ENCODE measurements at regions not wholly inside any gene's neighbourhood (a gene's known extent, or its start where the extent isn't known, plus 50 kb on each side); places are given as distances from the start of the nearest gene placed in this dataset.

DNA sequence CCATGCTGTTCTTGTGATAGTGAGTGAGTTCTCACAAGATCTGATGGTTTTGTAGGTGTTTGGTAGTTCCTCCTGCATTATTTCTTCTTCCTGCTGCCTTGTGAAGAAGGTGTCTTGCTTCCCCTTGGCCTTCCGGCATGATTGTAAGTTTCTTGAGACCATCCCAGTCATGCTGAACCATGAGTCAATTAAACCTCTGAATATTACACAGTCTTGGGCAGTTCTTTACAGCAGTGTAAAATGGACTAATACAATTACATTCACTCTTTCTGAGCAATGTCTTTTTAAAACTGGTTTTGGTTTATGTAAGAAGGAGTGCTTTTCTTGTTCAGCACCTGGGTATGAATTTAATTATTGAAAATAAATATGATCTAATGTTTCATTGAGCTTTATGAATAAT, 50.7 kb upstream of the ARRDC3 start:
- TF ChIP-seq POLR2A (IDR thresholded peaks at IDR 0.05), result no peak
- TF ChIP-seq, protein P1, sequence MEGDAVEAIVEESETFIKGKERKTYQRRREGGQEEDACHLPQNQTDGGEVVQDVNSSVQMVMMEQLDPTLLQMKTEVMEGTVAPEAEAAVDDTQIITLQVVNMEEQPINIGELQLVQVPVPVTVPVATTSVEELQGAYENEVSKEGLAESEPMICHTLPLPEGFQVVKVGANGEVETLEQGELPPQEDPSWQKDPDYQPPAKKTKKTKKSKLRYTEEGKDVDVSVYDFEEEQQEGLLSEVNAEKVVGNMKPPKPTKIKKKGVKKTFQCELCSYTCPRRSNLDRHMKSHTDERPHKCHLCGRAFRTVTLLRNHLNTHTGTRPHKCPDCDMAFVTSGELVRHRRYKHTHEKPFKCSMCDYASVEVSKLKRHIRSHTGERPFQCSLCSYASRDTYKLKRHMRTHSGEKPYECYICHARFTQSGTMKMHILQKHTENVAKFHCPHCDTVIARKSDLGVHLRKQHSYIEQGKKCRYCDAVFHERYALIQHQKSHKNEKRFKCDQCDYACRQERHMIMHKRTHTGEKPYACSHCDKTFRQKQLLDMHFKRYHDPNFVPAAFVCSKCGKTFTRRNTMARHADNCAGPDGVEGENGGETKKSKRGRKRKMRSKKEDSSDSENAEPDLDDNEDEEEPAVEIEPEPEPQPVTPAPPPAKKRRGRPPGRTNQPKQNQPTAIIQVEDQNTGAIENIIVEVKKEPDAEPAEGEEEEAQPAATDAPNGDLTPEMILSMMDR (IDR thresholded peaks at IDR 0.05), result no peak
